SK-N-MC (cell line): ENCODE measurements at regions not wholly inside any gene's neighbourhood (a gene's known extent, or its start where the extent isn't known, plus 50 kb on each side); places are given as distances from the start of the nearest gene placed in this dataset.

Experiments
- EZH2 ChIP-seq: fragments of 200-600 bp; sonication (generic); IDR thresholded peaks from one replicate; pipeline ENCODE4 v1.6.1; 2017; ENCODE audit warnings: antibody characterized with exemption
- FOXP2 ChIP-seq: optimal IDR thresholded peaks from 2 replicates; pipeline ENCODE3; 2011; ENCODE audit warnings: mild to moderate bottlenecking, moderate library complexity; ENCODE audit not compliant: insufficient read depth; ENCODE audit errors: extremely low read length, control extremely low read depth
- POLR2AphosphoS5 ChIP-seq: IDR thresholded peaks from 2 replicates; pipeline ENCODE4 v1.6.1; 2012; ENCODE audit warnings: mild to moderate bottlenecking, low read depth, low read length, borderline replicate concordance

- TF ChIP-seq EZH2 (no peak), POLR2AphosphoS5 (no peak), FOXP2 (no peak)
Measured at GRCh38 chr10:9305018-9305655, 1250.6 kb downstream of the GATA3 start.
